ENCODE measurements at regions not wholly inside any gene's neighbourhood (a gene's known extent, or its start where the extent isn't known, plus 50 kb on each side); places are given as distances from the start of the nearest gene placed in this dataset.

GRCh38 chr14:106227793-106228192 lies 701.4 kb downstream of the TMEM121 start:
- TF ChIP-seq POLR2AphosphoS5 (IDR thresholded peaks at IDR 0.05; ENCODE audit: insufficient read depth in 1 of 2, low read depth in 1 of 2) (no peak), CTCF (IDR thresholded peaks at IDR 0.05) (no peak)
